UCSD-AML1 (cell line): ENCODE measurements at regions not wholly inside any gene's neighbourhood (a gene's known extent, or its start where the extent isn't known, plus 50 kb on each side); places are given as distances from the start of the nearest gene placed in this dataset.
"Not testable (repeated sequence)": the region's sequence is repeated elsewhere in the genome, so short reads cannot be mapped to it uniquely, and the experiment has no call there.

Source experiments
- DNase-seq: peaks from one replicate; lab custom pipeline; 2025; ENCODE audit not compliant: unreplicated experiment; lab: John Stamatoyannopoulos, UW

DNA sequence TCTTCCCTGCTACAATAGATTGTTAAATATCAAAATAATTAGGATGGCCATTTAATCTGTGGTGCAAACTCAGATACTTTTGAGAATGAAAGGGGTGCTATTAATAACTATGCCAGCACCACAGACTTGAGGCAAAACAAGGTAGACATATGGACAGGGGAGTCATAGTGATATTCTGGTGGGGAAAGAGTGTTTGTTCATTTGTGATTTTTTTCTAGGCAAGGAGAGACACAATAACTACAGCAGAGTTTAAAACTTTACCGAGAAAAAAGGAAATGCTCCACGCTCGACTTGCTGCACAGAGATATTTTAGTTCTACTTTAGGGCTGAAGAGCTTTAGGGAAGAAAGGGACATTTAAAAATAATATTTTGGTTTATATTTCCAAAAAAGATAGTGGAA lies 611.2 kb upstream of the GRM7 start:
- no peak for DNase-seq

DNA sequence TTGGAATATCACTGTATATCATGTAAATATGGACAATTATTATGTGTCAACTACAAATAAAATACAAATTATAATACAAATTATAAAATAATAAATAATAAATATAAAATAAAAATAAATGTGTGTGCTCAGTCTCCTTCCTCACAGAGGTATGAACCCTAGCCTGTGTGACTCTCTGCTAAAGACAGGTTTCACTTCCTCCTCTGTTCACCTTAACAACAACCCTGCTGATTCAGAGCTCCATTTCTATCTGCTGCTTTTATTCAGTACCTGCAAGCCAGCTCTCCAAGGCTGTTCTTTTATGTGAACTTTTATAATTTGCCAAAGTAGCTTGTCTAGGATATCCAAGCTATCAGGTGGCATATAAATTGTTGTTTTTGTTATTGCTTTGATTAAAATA lies 610.7 kb upstream of the GRM7 start:
- DNase-seq: no peak

DNA sequence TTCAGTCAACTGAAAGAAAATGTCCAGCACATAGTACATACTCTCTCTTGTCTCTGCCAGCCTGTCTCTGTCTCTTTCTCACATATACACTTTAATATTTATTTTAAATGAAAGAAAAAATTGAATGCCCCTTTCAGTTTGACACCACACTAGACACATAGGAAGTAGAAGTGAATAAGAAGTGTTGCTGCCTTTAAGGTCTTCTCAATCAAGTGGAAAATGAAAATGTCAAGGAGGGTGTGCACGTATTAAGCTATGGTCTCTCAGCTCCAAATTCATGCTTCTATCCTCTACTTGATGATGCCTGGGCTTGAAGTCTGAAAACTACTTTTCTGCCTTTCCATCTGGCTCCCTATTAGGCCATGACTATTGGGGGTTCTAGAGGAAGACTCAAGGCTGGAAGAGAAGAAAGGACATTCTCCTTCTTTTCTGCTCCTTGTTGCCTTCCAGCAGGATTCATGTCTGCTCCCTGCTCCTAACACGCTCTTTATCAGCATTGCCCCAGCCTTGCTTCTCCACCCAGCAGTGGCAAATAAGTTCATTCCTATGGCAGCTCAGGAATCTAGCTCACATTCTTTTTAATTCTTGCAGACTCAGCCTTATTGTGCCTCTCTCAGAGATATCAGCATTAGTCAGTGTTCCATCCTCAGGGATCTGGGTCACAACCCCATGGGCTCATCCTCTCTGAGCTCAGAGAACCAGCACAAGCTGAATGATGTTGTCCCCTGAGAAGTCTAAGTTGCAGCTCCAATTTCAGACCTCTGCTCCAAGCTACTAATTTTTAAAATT lies 609.1 kb upstream of the GRM7 start:
- no peak for DNase-seq

DNA sequence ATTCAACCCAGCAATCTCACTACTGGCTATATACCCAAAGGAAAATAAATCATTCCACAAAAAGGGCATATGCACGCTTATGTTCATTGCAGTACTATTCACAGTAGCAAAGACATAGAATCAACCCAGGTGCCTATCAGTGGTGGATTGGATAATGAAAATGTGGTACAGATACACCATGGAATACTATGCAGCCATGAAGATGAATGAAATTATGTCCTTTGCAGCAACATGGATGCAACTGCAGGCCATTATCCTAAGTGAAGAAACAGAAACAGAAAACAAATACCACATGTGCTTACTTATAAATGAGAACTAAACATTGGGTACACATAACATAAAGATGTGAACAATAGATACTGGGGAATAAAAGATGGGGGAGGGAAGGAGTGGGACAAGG lies 606.4 kb upstream of the GRM7 start:
- no peak for DNase-seq

DNA sequence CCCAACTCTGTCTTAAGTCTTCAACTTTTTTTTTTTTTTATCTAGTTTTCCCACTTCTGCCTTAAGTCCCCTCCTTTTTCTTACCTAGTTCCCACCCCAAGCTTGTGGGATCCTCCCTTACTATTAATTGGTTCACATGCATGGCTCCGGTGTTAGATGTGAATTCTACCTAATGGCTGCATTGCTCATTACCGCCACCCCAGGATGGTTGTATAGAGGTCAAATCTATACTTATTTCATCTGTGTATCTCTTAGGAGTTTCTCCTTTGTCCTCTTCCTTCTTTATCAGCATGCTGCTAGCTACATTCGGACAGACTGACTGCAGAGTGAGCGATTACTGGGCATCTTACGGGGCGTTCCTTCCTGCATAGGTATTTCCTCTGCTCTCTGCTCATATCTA lies 605.7 kb upstream of the GRM7 start:
- no peak for DNase-seq

DNA sequence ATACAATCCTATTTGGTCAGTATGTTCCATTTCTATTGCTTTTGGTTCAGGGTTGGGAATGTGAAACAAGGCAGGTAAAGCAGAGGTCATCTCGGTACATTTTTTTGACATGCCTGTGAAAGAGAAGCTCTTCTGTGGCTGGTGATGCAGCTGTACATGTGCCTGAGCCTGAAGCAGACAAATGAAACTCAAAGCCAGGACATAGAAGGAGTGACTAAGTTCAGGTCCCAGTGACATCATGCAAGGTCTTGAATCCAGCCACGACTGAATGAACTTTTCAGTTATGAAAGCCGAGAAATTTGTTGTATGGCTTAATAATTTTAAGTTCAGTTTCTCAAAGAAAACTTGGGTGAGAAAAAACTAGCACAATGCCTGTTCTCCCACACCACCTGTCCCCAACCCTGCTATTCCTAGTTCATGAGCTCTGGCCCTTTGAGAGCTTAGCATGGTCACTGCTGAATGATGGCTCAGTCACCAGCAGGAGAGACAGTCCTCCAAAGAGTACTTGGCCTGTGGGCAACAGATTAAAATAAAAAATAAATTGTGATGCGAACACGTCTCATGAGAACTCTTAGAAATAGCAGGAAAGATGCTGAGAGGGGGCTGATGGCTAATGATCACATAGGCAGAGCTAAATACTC lies 600.2 kb upstream of the GRM7 start:
- DNase-seq: no peak

DNA sequence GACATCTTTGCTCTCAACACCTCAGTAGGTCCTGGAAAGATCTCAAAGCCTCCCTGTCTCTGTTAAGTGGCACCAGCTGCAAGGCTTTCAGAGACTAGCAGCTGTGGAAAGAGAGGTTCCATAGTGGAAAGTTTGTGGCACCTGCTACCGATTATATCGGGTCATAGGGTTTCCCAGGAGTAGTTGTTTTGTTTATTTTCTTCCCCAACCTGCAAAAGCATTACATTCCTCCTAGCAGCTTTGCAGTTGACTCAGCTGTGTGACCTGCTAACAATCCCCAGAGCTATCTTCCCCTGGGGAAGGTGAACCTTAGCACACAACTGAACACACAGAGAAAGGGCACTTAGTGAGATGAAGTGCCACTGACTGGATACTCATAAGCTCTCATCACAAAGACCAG lies 598.9 kb upstream of the GRM7 start:
- DNase-seq: no peak

DNA sequence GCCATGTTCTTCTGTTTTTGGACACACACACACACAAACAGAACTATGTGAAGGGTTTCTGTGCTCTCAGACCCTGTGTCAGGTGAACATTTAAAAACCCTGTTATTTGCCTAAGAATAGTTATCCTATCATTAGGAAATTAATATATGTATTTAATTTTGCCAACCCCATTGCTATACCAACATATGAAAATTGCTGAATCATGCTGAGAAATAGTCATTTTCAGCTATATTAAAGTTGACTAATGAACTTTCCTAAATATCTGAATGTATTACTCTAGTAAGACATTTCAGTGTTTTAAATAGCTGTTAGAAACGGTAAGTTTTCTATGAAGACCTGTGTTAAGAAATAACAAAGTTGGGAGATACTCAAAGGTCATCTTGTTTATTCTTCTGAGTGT lies 596.9 kb upstream of the GRM7 start:
- no peak for DNase-seq

DNA sequence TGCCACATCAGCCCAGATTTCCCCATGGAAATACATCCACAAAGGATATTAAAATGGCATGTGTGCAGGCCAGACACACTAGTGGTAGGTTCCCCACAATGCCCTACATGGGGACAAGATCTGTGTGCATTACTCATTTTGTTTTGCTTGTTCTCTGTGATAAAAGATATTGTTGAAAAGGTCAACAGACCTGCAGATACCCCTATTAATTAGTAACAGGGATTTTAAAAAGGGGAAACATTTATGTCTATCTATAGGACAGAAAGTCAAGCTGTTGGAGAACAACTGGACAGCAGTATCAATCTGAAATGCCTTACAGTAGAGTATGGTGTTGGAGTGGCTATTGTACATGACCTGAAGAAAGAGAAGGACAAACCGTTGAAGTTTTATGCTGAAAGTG lies 596.0 kb upstream of the GRM7 start:
- DNase-seq: no peak

DNA sequence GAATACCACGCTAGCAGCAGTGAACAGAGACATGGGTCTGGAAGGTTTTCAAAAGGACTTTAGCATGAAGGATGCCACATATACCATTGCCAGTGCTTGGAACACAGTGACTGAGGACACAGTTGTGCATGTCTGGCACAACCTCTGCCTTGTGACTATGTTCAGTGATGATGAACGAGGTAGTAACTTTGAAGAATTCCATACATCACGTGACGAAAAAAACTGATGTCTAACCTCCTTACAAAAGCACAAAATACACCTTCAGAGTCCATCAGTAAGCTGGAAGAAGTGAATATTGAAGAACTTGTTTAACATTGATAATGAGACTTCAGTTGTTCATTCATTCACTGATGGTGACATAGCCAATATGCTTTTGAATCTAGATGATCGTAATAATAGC lies 594.8 kb upstream of the GRM7 start:
- DNase-seq: no peak

DNA sequence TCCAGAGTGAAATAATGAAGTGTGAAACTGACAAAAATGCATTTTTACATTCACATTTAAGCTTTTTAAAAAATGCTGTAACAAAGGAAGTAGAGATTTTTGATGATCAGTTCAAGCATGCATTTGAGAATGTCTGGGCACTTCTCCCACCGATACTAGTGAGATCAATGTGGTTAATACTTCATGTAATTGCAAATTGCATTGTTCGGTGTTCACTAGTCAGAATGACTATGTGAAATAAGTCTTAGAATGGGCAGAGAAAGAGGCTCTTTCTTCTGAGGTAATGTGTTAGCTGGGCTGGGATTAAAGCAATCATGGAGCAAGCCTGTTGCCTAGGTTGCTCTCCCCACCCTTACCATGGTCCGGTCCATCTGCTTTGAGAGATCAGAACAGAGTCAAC lies 587.0 kb upstream of the GRM7 start:
- DNase-seq: no peak

DNA sequence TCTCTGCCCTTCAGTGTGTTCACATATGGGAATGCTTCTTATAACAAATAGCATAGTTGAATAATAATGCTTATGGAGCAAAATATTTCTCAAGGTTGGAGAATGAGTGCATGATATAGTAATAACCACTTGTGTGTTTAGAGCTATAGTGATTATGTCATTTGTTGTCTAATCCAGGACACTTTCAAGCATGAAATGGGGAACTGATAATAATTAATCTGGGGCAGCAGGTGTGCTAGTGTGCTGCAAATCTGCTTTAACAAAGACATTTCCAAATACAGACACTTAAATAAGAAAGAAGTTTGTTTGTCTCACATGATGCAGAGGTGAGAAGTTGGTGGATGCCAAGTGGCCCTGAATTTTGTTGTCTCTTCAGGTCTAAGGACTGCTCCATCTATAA lies 579.3 kb upstream of the GRM7 start:
- no peak for DNase-seq

DNA sequence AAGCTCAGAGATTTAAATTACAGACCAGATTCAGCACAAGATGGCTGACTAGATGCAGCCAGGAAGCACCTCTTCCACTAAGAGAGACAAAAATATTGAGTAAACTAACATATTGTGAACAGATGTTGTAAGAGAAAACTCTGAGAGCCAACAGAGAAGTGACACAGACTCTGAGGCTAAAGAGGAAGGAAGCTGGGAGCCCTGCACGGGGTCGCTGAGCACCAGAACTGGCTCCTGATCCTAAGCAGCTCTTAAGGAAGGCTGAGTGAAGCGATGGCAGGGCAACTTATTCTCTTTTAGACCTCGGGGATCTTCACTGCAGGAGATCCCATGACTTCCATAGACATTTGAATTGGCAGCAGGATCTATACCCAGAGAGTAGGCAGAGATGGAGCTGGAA lies 578.0 kb upstream of the GRM7 start:
- peak; percentile 37 for DNase-seq

DNA sequence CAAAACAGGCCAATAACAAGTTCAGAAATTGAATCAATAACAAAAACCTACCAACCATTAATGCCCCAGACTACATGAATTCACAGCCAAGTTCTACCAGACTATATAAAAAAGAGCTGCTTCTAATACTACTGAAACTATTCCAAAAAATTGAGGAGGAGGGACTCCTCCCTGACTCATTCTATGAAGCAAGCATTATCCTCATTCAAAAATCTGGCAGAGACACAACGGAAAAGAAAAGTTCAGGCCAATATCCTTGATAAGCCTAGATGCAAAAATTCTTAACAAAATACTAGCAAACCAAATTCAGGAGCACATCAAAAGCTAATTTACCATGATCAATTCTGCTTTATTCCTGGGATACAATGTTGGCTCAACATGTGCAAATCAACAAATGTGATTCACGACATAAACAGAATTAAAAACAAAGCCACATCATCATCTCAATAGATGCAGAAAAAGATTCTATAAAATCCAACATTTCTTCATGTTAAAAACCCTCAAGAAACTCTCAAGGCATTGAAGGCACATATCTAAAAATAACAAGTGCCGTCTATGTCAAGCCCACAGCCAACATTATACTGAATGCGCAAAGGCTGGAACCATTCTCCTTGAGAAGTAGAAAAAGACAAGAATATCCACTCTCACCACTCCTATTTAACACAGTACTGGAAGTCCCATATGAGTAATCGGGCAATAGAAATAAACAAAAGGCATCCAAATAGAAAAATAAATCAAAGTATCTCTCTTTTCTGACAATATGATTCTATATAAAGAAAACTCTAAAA lies 573.6 kb upstream of the GRM7 start:
- no peak for DNase-seq

DNA sequence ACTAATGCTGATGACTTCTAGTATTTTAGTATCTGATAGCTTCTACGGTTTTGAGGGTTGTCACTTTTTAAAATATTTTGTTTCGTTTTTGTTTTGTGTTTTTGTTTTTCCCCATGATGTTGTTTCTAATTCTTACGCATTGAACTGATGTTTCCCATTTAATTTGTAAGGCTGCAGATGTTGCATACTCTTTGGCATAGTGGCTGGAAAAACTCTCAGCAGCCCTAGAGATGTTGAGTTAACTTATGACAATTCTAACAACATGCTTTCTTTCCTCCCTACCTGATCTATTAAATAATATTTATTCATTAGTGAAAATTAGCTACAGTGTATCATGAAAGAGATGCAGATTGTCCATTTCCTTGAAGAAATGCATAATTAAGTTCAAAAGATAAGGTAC lies 559.3 kb upstream of the GRM7 start:
- DNase-seq: no peak

DNA sequence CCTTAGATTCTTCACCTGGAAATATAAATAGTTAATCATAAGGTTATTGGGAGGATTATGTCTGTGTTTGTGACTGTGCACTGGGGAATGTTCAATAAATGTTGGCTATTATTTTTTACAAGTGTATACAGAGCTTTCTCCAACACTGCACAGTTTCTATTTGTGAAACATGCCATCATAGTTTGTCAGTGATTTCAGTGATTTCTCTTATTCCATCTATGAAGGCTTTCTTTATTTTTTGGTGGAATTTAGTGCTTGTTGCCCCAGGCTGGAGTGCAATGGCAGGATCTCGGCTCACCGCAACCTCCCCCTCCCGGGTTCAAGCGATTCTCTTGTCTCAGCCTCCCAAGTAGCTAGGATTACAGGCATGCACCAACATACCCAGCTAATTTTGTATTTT lies 545.0 kb upstream of the GRM7 start:
- no peak for DNase-seq

DNA sequence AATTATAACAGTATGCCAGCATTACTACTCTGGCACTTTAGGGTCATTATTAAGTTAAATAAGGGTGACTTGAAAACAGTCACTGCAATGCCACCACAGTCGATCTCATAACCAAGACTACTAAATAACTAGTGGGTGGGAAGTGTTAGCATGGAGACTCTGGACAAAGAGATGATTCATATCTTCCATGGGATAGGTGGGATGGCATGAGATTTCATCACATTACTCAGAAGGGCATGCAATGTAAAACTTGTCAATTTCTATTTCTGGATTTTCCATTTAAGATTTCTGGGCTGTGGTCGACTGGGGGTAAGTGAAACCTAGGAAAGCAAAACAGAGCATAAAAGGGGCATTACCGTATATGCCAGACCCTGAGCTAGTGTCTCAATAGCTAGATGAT lies 538.9 kb upstream of the GRM7 start:
- no peak for DNase-seq

DNA sequence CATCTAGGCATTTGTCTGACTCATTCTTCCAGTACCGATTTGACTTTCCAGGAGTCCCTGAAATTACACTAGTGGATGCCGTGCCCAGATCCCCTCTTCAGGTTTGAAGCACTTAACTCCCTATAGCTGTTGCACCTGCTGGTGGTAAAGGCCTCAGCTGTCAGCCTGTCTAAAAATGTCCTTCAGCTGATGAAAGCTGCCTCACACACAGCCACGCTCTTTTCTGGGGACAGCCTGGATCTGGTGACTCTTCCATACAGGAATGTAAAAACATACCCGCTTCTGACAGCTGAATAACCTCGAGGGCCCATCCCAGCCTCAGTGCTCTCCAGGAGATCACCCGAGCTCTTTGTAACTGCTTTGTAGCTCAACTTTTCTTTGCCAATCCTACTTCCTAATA lies 534.1 kb upstream of the GRM7 start:
- DNase-seq: no peak

DNA sequence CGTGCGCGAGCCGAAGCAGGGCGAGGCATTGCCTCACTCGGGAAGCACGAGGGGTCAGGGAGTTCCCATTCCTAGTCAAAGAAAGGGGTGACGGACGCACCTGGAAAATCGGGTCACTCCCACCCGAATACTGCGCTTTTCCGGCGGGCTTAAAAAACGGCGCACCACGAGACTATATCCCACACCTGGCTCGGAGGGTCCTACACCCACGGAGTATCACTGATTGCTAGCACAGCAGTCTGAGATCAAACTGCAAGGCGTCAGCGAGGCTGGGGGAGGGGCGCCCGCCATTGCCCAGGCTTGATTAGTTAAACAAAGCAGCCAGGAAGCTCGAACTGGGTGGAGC lies 520.0 kb upstream of the GRM7 start:
- not testable (repeated sequence) for DNase-seq

DNA sequence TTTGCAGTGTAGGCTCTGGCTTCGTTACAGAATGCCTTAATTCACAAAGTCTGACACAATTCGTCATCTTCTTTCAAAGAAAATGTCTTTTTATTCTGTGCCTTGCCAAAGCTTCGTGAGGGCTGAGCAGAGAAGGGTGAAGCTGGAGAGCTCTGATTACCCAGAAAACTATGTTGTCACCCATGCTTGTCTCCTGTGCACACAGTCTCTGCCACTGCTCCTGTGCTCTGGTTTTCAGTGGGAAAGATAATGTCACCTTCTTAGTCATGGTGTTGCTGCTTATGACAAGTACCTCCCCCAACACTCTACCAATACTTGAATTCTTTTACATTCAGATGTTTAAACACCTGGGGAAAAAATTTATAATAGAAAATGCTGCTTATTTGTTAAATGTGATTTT lies 509.2 kb upstream of the GRM7 start:
- no peak for DNase-seq

DNA sequence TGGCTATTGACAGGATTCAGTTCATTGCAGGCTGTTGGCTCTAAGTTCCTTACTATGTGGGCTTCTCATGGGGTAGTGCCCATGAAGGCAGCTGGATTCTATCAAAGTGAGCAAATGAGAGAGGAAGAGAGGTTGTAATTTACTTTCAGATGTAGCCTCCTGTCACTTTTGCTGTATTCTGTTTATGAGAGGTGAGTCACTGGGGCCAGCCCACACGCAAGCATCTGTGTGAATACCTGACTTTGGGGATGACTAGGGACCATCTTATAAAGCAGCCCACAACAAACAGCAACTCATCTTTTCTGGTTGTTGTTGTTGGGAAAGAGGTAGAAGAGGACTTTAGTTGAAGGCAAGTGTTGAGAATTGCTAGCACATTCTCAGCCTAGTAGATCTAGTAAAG lies 506.3 kb upstream of the GRM7 start:
- DNase-seq: no peak

DNA sequence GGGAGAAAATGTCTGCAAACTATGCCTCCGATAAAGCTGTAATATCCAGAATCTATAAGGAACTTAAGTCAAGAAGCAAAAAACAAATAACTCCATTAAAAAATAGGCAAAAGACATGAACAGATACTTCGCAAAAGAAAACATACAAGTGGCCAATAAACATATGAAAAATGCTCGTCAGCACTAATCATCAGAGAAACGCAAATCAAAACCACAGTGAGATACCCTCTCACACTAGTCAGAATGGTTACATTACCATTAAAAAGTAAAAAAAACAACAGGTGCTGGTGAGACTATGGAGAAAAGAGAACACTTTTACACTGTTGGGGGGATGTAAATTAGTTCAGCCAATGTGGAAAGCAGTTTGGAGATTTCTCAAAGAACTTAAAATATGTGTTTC lies 498.5 kb upstream of the GRM7 start:
- DNase-seq: no peak
